OCI-M2 (cell line): ENCODE measurements at regions not wholly inside any gene's neighbourhood (a gene's known extent, or its start where the extent isn't known, plus 50 kb on each side); places are given as distances from the start of the nearest gene placed in this dataset.

Source experiments
- DNase-seq: peaks from one replicate; lab custom pipeline; 2025; ENCODE audit not compliant: unreplicated experiment; lab: John Stamatoyannopoulos, UW

- DNase-seq: no peak
Measured at GRCh38 chr6:93970684-93971083, 551.3 kb upstream of the EPHA7 start.

DNA sequence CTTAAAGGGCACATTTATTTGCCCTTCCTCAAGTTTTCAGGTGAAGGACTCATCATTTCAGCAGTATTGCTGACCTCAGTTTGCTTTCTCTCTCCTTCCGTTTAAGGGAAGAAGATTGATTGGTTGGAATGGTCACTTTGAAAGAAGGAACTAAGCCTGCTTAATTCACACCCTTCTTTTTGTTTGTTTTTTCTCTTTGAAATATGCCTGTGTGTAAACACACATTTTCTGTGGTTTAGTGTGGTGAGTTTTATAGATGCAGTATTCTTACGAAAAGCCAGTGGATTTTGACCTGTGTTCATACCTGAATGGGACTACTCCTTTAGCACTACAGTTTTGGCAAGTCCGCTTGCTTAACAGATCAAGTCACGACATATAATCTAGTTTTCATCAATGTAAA is 548.8 kb upstream of the EPHA7 start:
- no peak for DNase-seq

DNA sequence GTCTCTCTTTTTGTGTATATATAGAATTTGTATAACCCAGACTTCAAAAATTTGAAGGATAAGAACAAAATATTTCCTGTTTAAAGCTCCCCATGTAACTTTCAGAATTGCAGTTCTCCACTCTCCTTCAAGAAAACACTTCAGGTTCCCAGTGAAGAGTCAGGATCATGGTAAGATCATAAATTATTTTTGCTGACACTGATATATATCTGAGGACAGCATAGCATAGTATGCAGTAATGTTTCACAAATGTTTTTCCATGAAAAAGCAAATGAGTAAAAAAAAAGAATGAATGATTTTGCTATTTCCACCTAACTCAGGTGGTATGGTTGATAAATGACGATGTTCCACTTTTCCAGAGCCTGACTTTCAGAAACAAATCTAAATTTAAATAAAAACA is 545.6 kb upstream of the EPHA7 start:
- DNase-seq: no peak

- DNase-seq: no peak
Measured at GRCh38 chr6:93964321-93964720, 545.0 kb upstream of the EPHA7 start.

- DNase-seq: no peak
Measured at GRCh38 chr6:93962566-93962965, 543.2 kb upstream of the EPHA7 start.

GRCh38 chr6:93954584-93954983 is 535.2 kb upstream of the EPHA7 start:
- no peak for DNase-seq

DNA sequence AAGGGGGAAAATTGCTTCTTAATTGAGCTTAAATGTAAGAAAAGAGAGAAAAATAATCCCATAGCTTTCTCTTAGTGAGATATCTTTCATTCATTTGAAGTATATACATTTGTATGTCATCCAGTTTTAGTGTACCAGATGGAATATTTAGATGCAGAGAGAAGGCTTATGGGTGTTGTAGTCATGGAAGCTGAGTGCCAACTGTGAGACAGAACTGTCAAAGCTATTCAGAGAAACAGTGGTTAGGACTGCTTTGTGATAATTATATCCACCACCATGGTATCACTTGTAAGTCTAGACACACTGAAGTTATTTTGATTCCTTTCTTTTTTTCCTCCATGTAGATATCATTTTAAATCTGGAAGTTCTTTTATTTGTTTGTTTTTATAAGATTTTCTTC is 524.3 kb upstream of the EPHA7 start:
- no peak for DNase-seq

DNA sequence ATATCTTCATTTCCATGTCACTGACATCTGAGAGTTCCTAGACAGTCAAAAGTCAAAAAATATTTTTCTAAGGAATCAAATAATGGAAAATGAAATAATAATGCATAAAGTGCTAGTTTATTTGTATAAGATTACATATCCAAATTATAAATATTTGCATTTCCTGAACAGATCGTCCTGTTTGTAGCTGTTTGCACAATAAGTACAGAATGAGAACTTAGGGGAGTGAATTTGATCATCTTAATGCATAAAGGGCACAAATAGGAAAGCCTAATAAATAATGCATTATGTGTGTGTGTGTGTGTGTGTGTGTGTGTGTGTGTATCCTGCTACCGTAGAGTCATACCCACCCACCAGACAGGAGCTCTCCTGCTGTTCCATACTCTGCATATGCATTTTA is 521.0 kb upstream of the EPHA7 start:
- DNase-seq: no peak

DNA sequence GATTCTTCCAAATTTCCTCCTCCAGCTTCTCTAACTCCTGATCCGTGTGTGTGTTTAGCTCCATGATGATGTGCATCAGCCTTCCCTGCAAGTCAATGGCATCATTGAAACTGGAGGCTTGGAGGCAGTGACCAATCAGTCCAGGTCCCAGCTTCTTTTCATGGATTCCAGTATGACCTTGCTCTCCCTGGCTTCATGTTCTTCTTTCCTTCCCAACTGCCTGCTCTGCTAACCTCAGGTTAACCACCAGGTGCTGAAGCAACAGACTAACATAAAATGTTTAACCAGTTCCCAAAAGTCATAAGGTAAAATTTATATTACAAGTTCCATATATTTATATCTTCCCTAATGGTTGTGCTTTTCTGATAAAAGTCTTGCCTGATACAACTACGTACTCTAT is 512.8 kb upstream of the EPHA7 start:
- no peak for DNase-seq

- DNase-seq: no peak
Measured at GRCh38 chr6:93927731-93928130, 508.4 kb upstream of the EPHA7 start.

- no peak for DNase-seq
Measured at GRCh38 chr6:93919365-93919764, 500.0 kb upstream of the EPHA7 start.

DNA sequence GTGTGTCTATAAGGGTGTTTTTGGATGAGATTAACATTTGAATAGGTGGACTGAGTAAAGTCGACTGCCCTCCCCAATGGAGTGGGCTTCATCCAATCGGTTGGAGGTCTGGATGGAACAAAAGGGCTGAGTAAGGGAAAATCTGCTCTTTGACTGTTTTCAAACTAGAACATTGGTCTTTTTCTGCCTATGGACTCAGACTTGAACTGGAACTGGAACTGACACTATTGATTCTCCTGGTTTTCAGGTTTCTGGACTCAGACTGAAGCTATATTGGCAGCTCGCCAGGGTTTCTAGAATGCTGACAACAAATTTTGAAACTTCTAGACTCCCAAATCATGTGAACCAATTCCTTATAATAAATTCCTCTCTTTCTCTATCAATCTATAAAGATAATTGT is 498.9 kb upstream of the EPHA7 start:
- DNase-seq: no peak

- DNase-seq: no peak
Measured at GRCh38 chr6:93917216-93917615, 497.9 kb upstream of the EPHA7 start.

DNA sequence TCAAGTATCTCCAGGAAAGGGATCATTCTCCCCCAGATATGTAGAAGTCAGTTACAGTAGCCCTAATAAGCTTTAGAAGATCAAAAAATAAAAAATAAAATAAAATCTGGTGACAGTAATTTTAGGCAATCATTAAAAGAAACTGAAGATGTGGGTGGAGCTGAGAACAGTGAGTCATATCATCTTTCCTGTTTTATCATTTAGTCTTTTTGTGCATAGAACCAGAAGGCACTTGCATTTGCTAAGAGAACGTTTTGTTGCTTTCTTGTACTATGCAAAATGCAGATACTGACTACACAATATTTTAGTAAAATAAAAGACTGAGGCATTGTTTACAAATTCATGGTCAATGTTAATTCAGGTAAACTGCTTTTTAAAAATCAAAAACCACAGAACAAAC is 497.4 kb upstream of the EPHA7 start:
- no peak for DNase-seq

DNA sequence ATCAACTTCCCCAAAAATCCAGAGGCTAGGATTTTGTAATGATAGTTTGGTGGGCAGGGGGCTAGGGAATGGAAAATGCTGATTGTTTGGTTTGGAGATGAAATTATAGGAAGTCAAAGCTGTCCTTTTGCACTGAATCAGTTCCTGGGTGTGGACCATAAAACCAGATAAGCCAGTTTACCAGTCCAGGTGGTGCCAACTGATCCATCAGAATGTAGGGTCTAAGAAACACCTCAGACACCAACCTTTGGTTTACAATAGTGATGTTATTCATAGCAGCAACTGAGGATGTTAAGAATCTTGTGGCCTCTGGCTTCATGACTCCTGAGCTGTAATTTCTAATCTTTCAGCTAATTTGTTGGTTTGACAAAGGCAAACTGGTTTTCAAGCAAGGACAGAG is 496.6 kb upstream of the EPHA7 start:
- no peak for DNase-seq

GRCh38 chr6:93902517-93902916 is 483.2 kb upstream of the EPHA7 start:
- no peak for DNase-seq

GRCh38 chr6:93900142-93900541 is 480.8 kb upstream of the EPHA7 start:
- no peak for DNase-seq

DNA sequence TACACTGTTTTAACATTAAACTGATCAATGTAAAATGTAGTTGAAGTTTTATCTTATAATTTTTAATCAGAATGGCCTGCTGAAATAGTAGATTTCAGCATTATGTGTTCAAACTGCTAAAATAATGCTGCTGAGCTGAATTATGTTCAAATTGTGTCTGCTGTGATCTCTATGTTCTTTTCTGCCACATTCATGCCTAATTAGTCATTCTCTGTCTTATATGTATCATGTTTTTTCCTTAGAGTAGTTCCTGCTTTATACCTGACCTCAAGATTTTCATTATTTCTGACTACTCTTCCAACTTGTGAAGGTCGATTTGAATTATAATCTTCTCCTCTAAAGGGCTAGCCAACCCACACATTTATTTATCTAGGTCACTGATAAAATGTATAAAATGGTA is 476.7 kb upstream of the EPHA7 start:
- DNase-seq: no peak

DNA sequence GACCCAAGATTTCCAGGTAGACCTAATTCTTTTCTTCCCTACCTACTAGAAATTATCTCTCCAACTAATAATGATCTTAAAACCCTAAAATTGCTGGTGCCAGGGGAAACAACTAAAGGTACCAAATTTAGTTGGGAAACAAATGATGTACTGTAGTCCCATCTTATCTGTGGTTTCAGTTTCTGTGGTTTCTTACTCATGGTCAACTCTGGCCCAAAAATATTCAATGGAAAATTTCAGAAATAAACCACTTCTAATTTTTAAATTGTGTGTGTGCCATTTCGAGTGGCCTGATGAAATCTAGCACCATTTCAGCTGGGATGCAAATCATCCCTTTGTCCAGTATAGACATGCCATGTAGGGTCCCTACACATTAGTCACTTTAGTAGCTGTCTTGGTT is 475.2 kb upstream of the EPHA7 start:
- no peak for DNase-seq

DNA sequence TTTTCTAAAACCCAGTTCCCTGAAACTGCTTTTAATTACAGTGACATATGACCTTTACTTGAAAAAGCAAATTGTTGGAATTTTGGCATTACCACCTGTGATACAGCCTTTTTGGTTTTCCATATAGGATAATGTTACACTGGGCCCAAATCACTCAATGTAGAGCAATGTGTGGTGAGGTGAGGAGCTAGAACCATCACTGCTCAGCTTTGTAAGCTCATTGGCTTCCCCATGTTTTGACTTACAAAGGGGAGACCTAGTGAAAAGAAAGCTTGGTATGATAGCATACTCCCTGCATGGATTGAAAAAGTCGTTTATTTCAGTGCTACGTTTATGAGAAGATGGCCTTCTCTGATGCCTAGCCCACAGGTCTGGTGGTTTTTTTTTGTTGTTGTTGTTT is 470.4 kb upstream of the EPHA7 start:
- DNase-seq: no peak

DNA sequence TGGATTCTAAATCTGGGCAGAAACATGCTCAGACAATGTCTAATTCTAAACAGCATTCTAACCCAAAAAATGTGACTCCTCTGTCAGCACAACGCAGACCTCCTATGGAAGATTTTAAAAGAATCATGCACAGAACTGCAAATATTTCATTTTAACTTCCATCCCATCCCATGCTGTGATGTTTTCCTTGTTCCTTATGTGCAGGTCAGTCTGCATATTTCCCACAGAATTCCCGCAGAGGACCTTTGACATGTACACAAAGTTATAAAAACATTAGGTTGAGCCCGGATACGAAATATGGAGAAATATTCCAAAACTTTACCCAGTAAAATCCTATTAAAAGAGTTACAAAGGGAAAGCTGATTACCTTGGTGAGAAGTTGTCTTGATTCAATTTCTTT is 467.1 kb upstream of the EPHA7 start:
- DNase-seq: no peak

DNA sequence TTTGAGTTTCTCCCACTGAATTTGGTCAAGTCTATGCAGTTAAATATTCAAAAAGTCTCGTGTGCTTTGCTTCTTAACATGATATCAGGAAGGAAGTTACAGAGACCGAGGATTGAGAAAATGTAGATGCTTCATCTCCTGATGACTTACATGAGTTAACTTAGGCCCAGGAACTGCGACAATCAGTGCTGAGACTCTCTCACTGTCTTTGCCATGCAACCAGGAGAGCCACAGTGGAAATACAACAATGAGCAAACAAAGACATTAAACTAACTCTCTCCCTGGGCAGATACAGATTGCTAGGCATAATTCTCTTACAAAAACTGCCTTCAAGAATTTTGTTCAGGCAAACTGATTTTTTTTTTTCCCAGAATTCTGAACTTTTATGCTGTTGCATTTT is 440.6 kb upstream of the EPHA7 start:
- no peak for DNase-seq

DNA sequence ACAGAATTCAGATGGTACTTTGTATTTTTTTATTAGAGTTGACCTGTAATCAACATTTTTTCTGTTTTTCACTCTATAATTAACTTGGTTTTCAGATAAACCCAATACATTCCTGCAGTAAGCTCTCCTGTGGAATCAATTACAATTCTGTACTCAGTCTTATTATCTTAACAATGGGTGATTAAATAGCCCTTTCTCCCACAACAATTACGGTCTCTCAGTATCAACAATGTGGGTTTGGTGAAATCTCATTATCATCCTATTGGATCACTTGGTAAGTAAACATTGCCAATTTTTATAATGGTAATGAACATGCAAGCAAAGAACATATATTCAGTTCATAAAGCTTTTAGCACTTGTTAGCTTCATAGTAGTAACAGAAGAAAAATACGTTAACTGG is 438.9 kb upstream of the EPHA7 start:
- DNase-seq: no peak

DNA sequence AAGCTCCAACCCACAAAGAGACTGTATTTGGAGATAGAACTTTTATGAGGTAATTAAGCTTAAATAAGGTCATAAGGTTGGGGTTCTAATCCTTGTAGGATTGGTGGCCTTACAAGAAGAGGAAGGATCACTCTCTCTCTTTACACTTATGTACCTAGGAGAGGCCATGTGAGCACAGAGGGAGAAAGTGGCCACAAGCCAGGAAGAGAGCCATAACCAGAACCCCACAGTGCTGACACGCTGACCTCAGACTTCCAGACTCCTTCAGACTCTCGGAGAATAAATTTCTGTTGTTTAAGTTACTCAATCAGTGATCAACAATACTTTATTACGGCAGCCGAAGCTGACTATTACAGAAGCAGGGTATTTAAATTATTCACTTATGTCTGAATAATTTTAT is 430.5 kb upstream of the EPHA7 start:
- DNase-seq: no peak
